Loucy (cell line): ENCODE measurements at regions not wholly inside any gene's neighbourhood (a gene's known extent, or its start where the extent isn't known, plus 50 kb on each side); places are given as distances from the start of the nearest gene placed in this dataset.

Experiments used
- H2AFZ ChIP-seq: fragments of 200-600 bp; sonication (generic); 2 replicates; pipeline ENCODE4 v1.6.0; 2016; ENCODE audit warnings: antibody characterized with exemption, mild to moderate bottlenecking, low read length, moderate library complexity
- H3F3A ChIP-seq: fragments of 200-600 bp; 2 replicates; pipeline ENCODE4 v1.6.0; 2016; ENCODE audit warnings: antibody characterized with exemption, low read depth, mild to moderate bottlenecking
- H3K27me3 ChIP-seq: fragments of 200-600 bp; sonication (generic); 2 replicates; pipeline ENCODE4 v1.6.1; 2014; ENCODE audit warnings: low read length, mild to moderate bottlenecking; ENCODE audit not compliant: insufficient read depth, poor library complexity, severe bottlenecking
- H3K36me3 ChIP-seq: fragments of 200-600 bp; sonication (generic); 2 replicates; pipeline ENCODE4 v1.6.1; 2016; ENCODE audit warnings: low read length; ENCODE audit not compliant: insufficient read depth
- H3K4me1 ChIP-seq: fragments of 200-600 bp; sonication (generic); 2 replicates; pipeline ENCODE4 v1.5.1; 2014; ENCODE audit warnings: low read length, mild to moderate bottlenecking; ENCODE audit not compliant: insufficient read depth, poor library complexity, severe bottlenecking
- H3K4me2 ChIP-seq: fragments of 200-600 bp; sonication (generic); 2 replicates; pipeline ENCODE4 v1.6.0; 2014; ENCODE audit warnings: antibody characterized with exemption, low read length, low read depth, mild to moderate bottlenecking; ENCODE audit not compliant: poor library complexity, severe bottlenecking
- H3K4me3 ChIP-seq: fragments of 200-600 bp; sonication (generic); 2 replicates; pipeline ENCODE4 v1.5.1; 2014; ENCODE audit warnings: low read length, mild to moderate bottlenecking, mixed read lengths; ENCODE audit not compliant: poor library complexity, severe bottlenecking
- H3K79me2 ChIP-seq: fragments of 200-600 bp; sonication (generic); 2 replicates; pipeline ENCODE4 v1.6.1; 2014; ENCODE audit warnings: low read length; ENCODE audit not compliant: insufficient read depth
- H3K9ac ChIP-seq: fragments of 200-600 bp; sonication (generic); 2 replicates; pipeline ENCODE4 v1.6.0; 2014; ENCODE audit warnings: mild to moderate bottlenecking, low read depth, low read length, moderate library complexity; ENCODE audit not compliant: poor library complexity, severe bottlenecking
- H3K9me2 ChIP-seq: fragments of 200-600 bp; sonication (generic); replicated peaks from 2 replicates; pipeline ENCODE4 v1.6.1; 2016; ENCODE audit warnings: low read depth, low read length, mixed read lengths
- H3K9me3 ChIP-seq: fragments of 200-600 bp; sonication (generic); 2 replicates; pipeline ENCODE4 v1.6.1; 2014; ENCODE audit warnings: mild to moderate bottlenecking, antibody characterized with exemption, low read length, low read depth; ENCODE audit not compliant: insufficient read depth
- H4K20me1 ChIP-seq: fragments of 200-600 bp; sonication (generic); 2 replicates; pipeline ENCODE4 v1.6.0; 2014; ENCODE audit warnings: antibody characterized with exemption, low read length, mild to moderate bottlenecking; ENCODE audit not compliant: insufficient read depth, poor library complexity, severe bottlenecking
- CTCF ChIP-seq: fragments of 200-600 bp; sonication (generic); conservative IDR thresholded peaks from 2 replicates; pipeline ENCODE4 v1.5.1; 2014; ENCODE audit warnings: mild to moderate bottlenecking, antibody characterized with exemption, low read length
- EZH2phosphoT487 ChIP-seq: fragments of 200-600 bp; IDR thresholded peaks from 2 replicates; pipeline ENCODE4 v1.6.1; 2018; ENCODE audit warnings: antibody characterized with exemption, mild to moderate bottlenecking, moderate library complexity, borderline replicate concordance

GRCh38 chr2:240304746-240305161 lies 130.7 kb upstream of the GPC1 start:
- Histone ChIP-seq H3K4me2 (no peak overlapping the region), H3K36me3 (no peaks in the 10 kb centered on the region), H3K4me3 (no peak overlapping the region), H3K9me2 (no peaks in the 10 kb centered on the region), H3K79me2 (no peaks in the 10 kb centered on the region), H3F3A (no peaks in the 10 kb centered on the region), H3K9me3 (no peaks in the 10 kb centered on the region; the same call in 1 of the 2 replicates), H3K4me1 (no peaks in the 10 kb centered on the region), H2AFZ (no peak overlapping the region), H3K27me3 (no peaks in the 10 kb centered on the region), H3K9ac (no peak overlapping the region), H4K20me1 (no peaks in the 10 kb centered on the region)
- TF ChIP-seq CTCF = no peak
- TF ChIP-seq EZH2phosphoT487 = no peak

DNA sequence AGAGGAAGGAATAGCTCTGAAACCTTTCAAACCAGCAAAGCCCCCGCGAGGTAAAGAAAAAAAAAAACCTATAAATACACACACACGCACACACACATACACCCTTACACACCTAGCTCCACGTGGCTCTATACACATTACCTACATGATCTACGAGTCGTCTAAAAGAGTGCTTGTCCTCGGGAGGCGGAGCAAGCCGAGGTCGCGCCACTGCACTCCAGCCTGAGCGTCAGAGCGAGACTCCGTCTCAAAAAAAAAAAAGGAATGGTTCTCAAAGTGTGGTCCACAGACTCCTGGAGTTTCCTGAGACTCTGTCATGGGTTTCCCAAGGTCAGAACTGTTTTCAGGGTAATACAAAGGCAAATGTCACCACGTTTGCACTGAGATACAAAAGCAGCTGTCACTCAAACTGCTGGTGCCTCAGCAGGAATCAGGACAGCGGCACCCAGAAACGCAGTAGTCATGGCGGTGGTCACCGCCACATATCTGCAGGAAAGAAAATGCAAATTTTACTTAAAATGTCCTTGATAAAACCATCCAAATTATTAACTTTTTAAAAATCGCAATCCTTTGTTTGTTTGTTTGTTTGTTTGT lies 130.0 kb upstream of the GPC1 start:
- Histone ChIP-seq H3K4me3 (no peak overlapping the region), H3K36me3 (no peaks in the 10 kb centered on the region), H3K9me3 (no peaks in the 10 kb centered on the region; the same call in 1 of the 2 replicates), H3K9me2 (no peaks in the 10 kb centered on the region), H4K20me1 (no peaks in the 10 kb centered on the region), H3K4me1 (no peaks in the 10 kb centered on the region), H3K4me2 (no peak overlapping the region), H3K9ac (no peak overlapping the region), H3F3A (no peaks in the 10 kb centered on the region), H3K79me2 (no peaks in the 10 kb centered on the region), H2AFZ (no peak overlapping the region), H3K27me3 (no peaks in the 10 kb centered on the region)
- no peak for TF ChIP-seq CTCF
- TF ChIP-seq EZH2phosphoT487 = no peak

DNA sequence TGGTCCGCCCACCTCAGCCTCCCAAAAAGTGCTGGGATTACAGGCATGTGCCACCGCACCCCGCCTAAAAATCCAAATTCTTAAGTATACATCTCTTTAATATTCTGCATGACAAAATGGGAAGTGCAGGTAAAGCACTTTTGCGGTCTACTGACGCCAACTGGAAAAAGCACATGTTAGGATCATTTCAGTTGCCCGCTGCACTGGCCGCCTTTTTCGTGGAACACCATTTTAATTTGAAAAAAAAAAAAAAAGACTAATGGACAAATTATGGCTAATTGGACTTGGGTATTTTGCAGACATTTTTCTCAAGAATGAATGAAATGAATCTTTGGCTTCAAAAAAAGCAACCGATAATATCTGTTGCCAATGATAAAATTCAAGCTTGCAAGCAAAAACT lies 129.3 kb upstream of the GPC1 start:
- Histone ChIP-seq H3K36me3 (no peaks in the 10 kb centered on the region), H3K4me1 (no peaks in the 10 kb centered on the region), H3K9me3 (no peaks in the 10 kb centered on the region; the same call in 1 of the 2 replicates), H3K4me3 (no peak overlapping the region), H3K27me3 (no peaks in the 10 kb centered on the region), H4K20me1 (no peaks in the 10 kb centered on the region), H3F3A (no peaks in the 10 kb centered on the region), H3K9ac (no peak overlapping the region), H3K9me2 (no peaks in the 10 kb centered on the region), H3K79me2 (no peaks in the 10 kb centered on the region), H3K4me2 (no peak overlapping the region), H2AFZ (no peak overlapping the region)
- TF ChIP-seq EZH2phosphoT487 = no peak
- TF ChIP-seq CTCF = no peak
